HepG2 (cell line): ENCODE measurements at regions not wholly inside any gene's neighbourhood (a gene's known extent, or its start where the extent isn't known, plus 50 kb on each side); places are given as distances from the start of the nearest gene placed in this dataset.
A peak's percentile ranks its signal among the peaks of the same experiment; 100 is the strongest.

ENCODE experiments used
- BHLHE40 ChIP-seq: IDR thresholded peaks from 2 replicates; pipeline ENCODE4 v1.6.1; 2011; ENCODE audit warnings: low read length, improper control_type of control experiment
- CERS6 ChIP-seq: sonication (generic); formaldehyde crosslinking; IDR thresholded peaks from 2 replicates; pipeline ENCODE4 v1.5.0; 2020; ENCODE audit warnings: missing genetic modification reagents
- FOXP4 ChIP-seq: sonication (generic); formaldehyde crosslinking; IDR thresholded peaks from 2 replicates; pipeline ENCODE4 v1.4.0; 2020; ENCODE audit warnings: missing genetic modification reagents
- HIC2 ChIP-seq: sonication (generic); formaldehyde crosslinking; IDR thresholded peaks from 2 replicates; pipeline ENCODE4 v1.9.0; 2022; ENCODE audit warnings: low read depth, missing genetic modification reagents
- MXD3 ChIP-seq: IDR thresholded peaks from 2 replicates; pipeline ENCODE4 v1.6.1; 2016; ENCODE audit warnings: mild to moderate bottlenecking, missing biosample characterization, missing genetic modification reagents
- NR0B2 ChIP-seq: sonication (generic); formaldehyde crosslinking; IDR thresholded peaks from 2 replicates; pipeline ENCODE4 v1.4.0; 2020; ENCODE audit warnings: mild to moderate bottlenecking, missing genetic modification reagents
- PHF8 ChIP-seq: sonication (generic); formaldehyde crosslinking; IDR thresholded peaks from 2 replicates; pipeline ENCODE4 v1.5.0; 2020; ENCODE audit warnings: missing genetic modification reagents
- RAD51 ChIP-seq: fragments of 450-650 bp; IDR thresholded peaks from 2 replicates; pipeline ENCODE4 v1.6.1; 2016; ENCODE audit warnings: borderline replicate concordance
- SAP130 ChIP-seq: IDR thresholded peaks from 2 replicates; pipeline ENCODE4 v1.6.1; 2016; ENCODE audit warnings: low read depth
- SIN3A ChIP-seq: IDR thresholded peaks from 2 replicates; pipeline ENCODE4 v1.6.1; 2011; ENCODE audit warnings: low read depth, mild to moderate bottlenecking, control low read depth, low read length, borderline replicate concordance
- TFE3 ChIP-seq: IDR thresholded peaks from 2 replicates; pipeline ENCODE4 v1.6.1; 2016
- THAP7 ChIP-seq: sonication (generic); formaldehyde crosslinking; IDR thresholded peaks from 2 replicates; pipeline ENCODE4 v1.8.1; 2023; ENCODE audit warnings: mild to moderate bottlenecking, missing genetic modification reagents
- ZBTB26 ChIP-seq: IDR thresholded peaks from 2 replicates; pipeline ENCODE4 v1.6.1; 2016; ENCODE audit warnings: missing compliant biosample characterization, missing genetic modification reagents, borderline replicate concordance
- ZBTB33 ChIP-seq: sonication (generic); formaldehyde crosslinking; IDR thresholded peaks from 2 replicates; pipeline ENCODE4 v1.4.0; 2020; ENCODE audit warnings: missing genetic modification reagents
- ZBTB7A ChIP-seq: sonication (generic); formaldehyde crosslinking; IDR thresholded peaks from 2 replicates; pipeline ENCODE4 v1.8.0; 2022; ENCODE audit warnings: mild to moderate bottlenecking, missing genetic modification reagents
- ZNF768 ChIP-seq: sonication (generic); formaldehyde crosslinking; IDR thresholded peaks from 2 replicates; pipeline ENCODE4 v1.4.0; 2020; ENCODE audit warnings: missing genetic modification reagents
- ZNF792 ChIP-seq: IDR thresholded peaks from 2 replicates; pipeline ENCODE4 v1.6.1; 2016
- ZSCAN20 ChIP-seq: sonication (generic); formaldehyde crosslinking; IDR thresholded peaks from 2 replicates; pipeline ENCODE4 v1.4.0; 2020; ENCODE audit warnings: missing genetic modification reagents, mild to moderate bottlenecking, borderline replicate concordance

- TF ChIP-seq ZBTB33 (0 out of 2 replicates have a peak, but pooled peaks have one; percentile 21), TFE3 (0 out of 2 replicates have a peak, but pooled peaks have one; percentile 62), THAP7 (CRISPR knock-in tag) (no peak), ZNF792 (0 out of 2 replicates have a peak, but pooled peaks have one; percentile 19), SIN3A (no peak), ZSCAN20 (CRISPR knock-in tag) (no peak), SAP130 (CRISPR knock-in tag) (peak; percentile 51), FOXP4 (CRISPR knock-in tag) (peak; percentile 62), CERS6 (CRISPR knock-in tag) (no peak), RAD51 (peak; percentile 27; the same call in 1 of the 2 replicates), PHF8 (CRISPR knock-in tag) (0 out of 2 replicates have a peak, but pooled peaks have one; percentile 6), NR0B2 (no peak), HIC2 (no peak), BHLHE40 (peak; percentile 67), MXD3 (CRISPR knock-in tag) (peak; percentile 31; the same call in 1 of the 2 replicates), ZNF768 (CRISPR knock-in tag) (peak; percentile 95), ZBTB7A (0 out of 2 replicates have a peak, but pooled peaks have one; percentile 45), ZBTB26 (CRISPR knock-in tag) (peak; percentile 74; the same call in 1 of the 2 replicates)
Observed at GRCh38 chr9:129458155-129458661, 162.7 kb downstream of the C9orf50 start (continued).
